ENCODE measurements at regions not wholly inside any gene's neighbourhood (a gene's known extent, or its start where the extent isn't known, plus 50 kb on each side); places are given as distances from the start of the nearest gene placed in this dataset.

DNA sequence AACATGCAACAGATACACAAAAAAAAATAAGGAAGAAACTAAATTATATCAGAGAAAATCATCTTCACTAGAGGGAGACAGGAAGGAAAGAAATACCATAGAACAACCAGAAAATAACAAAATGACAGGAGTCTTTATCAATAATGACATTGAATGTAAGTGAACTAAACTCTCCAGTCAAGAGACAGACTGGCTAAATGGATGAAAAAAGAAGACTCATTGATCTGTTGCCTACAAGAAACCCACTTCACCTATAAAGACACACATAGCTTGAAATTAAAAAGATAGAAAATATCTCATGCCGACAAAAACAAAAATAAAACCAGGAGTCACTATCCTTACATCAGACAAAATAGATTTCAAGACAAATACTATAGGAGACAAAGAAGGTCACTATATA lies 593.1 kb upstream of the USP24 start:
- TF ChIP-seq POLR2A (IDR thresholded peaks at IDR 0.05) (no peak), POLR2AphosphoS5 (IDR thresholded peaks at IDR 0.05) (no peak)
- TF ChIP-seq, protein P1, sequence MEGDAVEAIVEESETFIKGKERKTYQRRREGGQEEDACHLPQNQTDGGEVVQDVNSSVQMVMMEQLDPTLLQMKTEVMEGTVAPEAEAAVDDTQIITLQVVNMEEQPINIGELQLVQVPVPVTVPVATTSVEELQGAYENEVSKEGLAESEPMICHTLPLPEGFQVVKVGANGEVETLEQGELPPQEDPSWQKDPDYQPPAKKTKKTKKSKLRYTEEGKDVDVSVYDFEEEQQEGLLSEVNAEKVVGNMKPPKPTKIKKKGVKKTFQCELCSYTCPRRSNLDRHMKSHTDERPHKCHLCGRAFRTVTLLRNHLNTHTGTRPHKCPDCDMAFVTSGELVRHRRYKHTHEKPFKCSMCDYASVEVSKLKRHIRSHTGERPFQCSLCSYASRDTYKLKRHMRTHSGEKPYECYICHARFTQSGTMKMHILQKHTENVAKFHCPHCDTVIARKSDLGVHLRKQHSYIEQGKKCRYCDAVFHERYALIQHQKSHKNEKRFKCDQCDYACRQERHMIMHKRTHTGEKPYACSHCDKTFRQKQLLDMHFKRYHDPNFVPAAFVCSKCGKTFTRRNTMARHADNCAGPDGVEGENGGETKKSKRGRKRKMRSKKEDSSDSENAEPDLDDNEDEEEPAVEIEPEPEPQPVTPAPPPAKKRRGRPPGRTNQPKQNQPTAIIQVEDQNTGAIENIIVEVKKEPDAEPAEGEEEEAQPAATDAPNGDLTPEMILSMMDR (IDR thresholded peaks at IDR 0.05): no peak

Data from suprapubic skin (tissue), 4 donors.